ENCODE measurements at regions not wholly inside any gene's neighbourhood (a gene's known extent, or its start where the extent isn't known, plus 50 kb on each side); places are given as distances from the start of the nearest gene placed in this dataset.
A peak's percentile ranks its signal among the peaks of the same experiment; 100 is the strongest.

DNA sequence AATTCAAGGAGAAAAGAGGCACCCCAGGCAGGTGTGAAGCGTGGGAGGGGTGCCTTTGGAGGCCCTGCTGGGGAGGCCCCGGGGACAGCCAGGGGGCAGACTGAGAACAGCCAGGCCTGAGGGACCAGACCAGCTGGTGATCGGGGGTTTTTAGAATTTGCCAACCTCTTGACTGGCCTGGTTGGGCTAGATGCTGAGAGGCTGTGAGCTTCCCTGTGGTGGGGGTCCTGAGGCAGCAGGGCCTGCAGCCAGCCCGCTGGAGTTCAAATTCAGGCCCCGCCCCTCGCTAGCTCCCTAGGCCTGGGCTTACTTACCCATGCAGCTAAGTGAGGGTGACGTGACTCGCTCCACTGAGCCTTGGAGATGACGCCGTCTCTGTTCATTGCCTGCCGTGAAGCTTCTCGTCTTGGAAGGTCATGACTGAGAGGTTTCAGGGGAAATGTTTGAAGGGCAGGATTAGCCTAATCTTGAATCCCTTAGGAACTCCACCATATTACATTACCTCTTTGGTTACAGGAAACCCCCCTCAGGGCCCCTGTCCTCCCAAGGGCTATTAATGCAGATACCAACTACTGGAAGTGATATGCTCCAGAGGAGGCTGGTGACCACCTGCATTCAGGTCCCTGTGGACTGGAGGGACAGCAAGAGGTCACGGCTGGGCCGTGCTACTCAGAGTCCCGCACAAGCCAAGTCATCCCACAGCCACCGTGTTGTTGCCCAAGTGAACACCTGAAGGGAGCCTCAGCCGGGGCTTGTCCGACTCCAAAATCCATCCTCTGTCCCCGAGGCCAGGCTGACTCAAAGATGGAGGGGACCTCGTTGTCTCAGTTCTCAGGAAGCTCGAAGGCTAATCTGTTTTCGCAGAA is 73.9 kb upstream of the DUSP22 start:
- no peaks in the 10 kb centered on the region for H3K9me3 ChIP-seq
- no peaks in the 10 kb centered on the region for H3K4me1 ChIP-seq (ENCODE audit: low read depth)
- no peaks in the 10 kb centered on the region for H3K36me3 ChIP-seq (ENCODE audit: low read depth)
- no peak overlapping the region for H3K4me3 ChIP-seq
- ATAC-seq: peak; percentile 28
- intact Hi-C loops (cut with DNase I, micrococcal nuclease): no loop called here
- TF ChIP-seq, protein P1, sequence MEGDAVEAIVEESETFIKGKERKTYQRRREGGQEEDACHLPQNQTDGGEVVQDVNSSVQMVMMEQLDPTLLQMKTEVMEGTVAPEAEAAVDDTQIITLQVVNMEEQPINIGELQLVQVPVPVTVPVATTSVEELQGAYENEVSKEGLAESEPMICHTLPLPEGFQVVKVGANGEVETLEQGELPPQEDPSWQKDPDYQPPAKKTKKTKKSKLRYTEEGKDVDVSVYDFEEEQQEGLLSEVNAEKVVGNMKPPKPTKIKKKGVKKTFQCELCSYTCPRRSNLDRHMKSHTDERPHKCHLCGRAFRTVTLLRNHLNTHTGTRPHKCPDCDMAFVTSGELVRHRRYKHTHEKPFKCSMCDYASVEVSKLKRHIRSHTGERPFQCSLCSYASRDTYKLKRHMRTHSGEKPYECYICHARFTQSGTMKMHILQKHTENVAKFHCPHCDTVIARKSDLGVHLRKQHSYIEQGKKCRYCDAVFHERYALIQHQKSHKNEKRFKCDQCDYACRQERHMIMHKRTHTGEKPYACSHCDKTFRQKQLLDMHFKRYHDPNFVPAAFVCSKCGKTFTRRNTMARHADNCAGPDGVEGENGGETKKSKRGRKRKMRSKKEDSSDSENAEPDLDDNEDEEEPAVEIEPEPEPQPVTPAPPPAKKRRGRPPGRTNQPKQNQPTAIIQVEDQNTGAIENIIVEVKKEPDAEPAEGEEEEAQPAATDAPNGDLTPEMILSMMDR (IDR thresholded peaks at IDR 0.05): no peak
- DNase-seq: no peak

- Histone ChIP-seq H3K36me3 (ENCODE audit: low read depth) (no peaks in the 10 kb centered on the region), H3K4me3 (no peak overlapping the region), H3K9me3 (no peaks in the 10 kb centered on the region), H3K4me1 (ENCODE audit: low read depth) (no peaks in the 10 kb centered on the region)
- TF ChIP-seq, protein P1 (IDR thresholded peaks at IDR 0.05): no peak
- no peak for DNase-seq
- intact Hi-C loops (cut with DNase I, micrococcal nuclease): no loop called here
- peak; percentile 7 for ATAC-seq
Measured at GRCh38 chr6:219019-219570, 73.2 kb upstream of the DUSP22 start.

DNA sequence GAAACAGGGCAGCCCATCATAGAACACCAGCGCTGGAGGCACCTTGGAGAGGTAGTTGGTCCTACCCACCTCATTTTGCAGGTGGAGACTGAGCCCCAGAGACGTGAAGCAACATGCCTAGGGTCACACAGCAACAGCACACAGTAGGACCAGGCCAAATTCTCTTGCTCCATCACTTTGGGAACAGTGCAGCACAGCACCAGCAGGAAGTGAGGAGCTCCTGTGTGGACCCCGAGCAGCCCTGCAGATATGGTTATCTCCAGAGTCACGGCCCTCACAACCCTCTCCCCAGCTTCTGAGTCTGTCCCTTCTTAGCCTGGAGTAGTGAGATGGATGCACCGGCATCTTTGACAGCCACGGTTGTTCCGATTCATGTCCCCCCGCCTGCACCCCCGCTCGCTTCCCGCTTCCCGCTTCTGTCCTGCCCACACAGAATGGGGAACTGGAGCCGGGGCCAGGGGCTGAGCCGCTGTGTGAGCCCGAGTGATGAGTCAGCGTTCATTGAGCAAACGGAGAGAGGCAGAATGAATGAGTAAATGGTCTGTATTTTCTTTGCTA is 72.6 kb upstream of the DUSP22 start:
- peak; percentile 33 to 71 (median 45) for DNase-seq

DNA sequence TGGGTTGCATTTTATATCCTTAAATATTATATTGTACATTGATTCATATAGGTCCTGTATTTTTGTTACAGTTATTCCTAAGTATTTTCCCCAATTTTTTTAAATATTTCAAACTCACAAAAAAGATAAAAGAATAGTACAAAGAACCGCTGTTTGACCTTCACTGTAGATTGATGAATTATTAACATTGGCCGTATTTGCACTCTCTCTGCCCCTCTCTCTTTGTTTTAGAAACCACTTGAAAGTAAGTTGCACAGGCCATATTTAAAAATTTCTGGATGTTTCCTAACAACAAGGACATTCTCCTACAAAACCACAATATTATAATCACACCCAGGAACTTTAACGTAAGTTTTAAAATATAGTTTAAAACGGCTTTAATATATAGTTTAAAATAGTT is 72.0 kb upstream of the DUSP22 start:
- DNase-seq (no peak), ATAC-seq (no peak)
- Histone ChIP-seq H3K4me1 (ENCODE audit: low read depth) (no peaks in the 10 kb centered on the region), H3K9me3 (no peaks in the 10 kb centered on the region), H3K4me3 (no peak overlapping the region), H3K36me3 (ENCODE audit: low read depth) (no peaks in the 10 kb centered on the region)
- TF ChIP-seq, protein P1 (IDR thresholded peaks at IDR 0.05): no peak
- intact Hi-C loops (cut with DNase I, micrococcal nuclease): no loop called here

More for the DNA sequence above, 72.6 kb upstream of the DUSP22 start:
- H3K4me3 ChIP-seq: no peak overlapping the region
- intact Hi-C loops (cut with DNase I, micrococcal nuclease): no loop called here
- ATAC-seq: peak; percentile 52
- no peaks in the 10 kb centered on the region for H3K36me3 ChIP-seq (ENCODE audit: low read depth)
- H3K4me1 ChIP-seq (ENCODE audit: low read depth): no peaks in the 10 kb centered on the region
- H3K9me3 ChIP-seq: no peaks in the 10 kb centered on the region
- TF ChIP-seq, protein P1 (IDR thresholded peaks at IDR 0.05): no peak

GRCh38 chr6:220721-221475 is 71.4 kb upstream of the DUSP22 start:
- intact Hi-C loops (cut with DNase I, micrococcal nuclease): no loop called here
- Histone ChIP-seq H3K36me3 (ENCODE audit: low read depth) (no peaks in the 10 kb centered on the region), H3K4me3 (no peak overlapping the region), H3K9me3 (no peaks in the 10 kb centered on the region), H3K4me1 (ENCODE audit: low read depth) (no peaks in the 10 kb centered on the region)
- TF ChIP-seq, protein P1 (IDR thresholded peaks at IDR 0.05): no peak
- ATAC-seq (no peak), DNase-seq (no peak)
